HG02642 (cell line): ENCODE measurements at regions not wholly inside any gene's neighbourhood (a gene's known extent, or its start where the extent isn't known, plus 50 kb on each side); places are given as distances from the start of the nearest gene placed in this dataset.
"Not testable (repeated sequence)": the region's sequence is repeated elsewhere in the genome, so short reads cannot be mapped to it uniquely, and the experiment has no call there.

Experiments used
- ATAC-seq: cut with Tn5 transposase; IDR thresholded peaks from one replicate; pipeline ENCODE4 v1.9.1; 2021; ENCODE audit warnings: mild to moderate bottlenecking; ENCODE audit not compliant: unreplicated experiment, poor library complexity

GRCh38 chr18:56490942-56491341 lies 147.4 kb downstream of the TXNL1 start:
- no peak for ATAC-seq

- ATAC-seq: no peak
These were observed 148.5 kb downstream of the TXNL1 start for GRCh38 chr18:56489893-56490292.

- ATAC-seq: no peak
These were observed 149.7 kb downstream of the TXNL1 start for GRCh38 chr18:56488739-56489138.

GRCh38 chr18:56487801-56488200 lies 150.6 kb downstream of the TXNL1 start:
- ATAC-seq: no peak

GRCh38 chr18:56483386-56483785 lies 155.0 kb downstream of the TXNL1 start:
- no peak for ATAC-seq

- not testable (repeated sequence) for ATAC-seq
These were observed 155.6 kb downstream of the TXNL1 start for GRCh38 chr18:56482813-56483212.

- ATAC-seq: no peak
These were observed 156.6 kb downstream of the TXNL1 start for GRCh38 chr18:56481751-56482150.

- ATAC-seq: no peak
These were observed 158.6 kb downstream of the TXNL1 start for GRCh38 chr18:56479841-56480240.

GRCh38 chr18:56475250-56475649 lies 163.1 kb downstream of the TXNL1 start:
- no peak for ATAC-seq

- no peak for ATAC-seq
These were observed 164.9 kb downstream of the TXNL1 start for GRCh38 chr18:56473400-56474024.

GRCh38 chr18:56470406-56471351 lies 167.7 kb downstream of the TXNL1 start:
- no peak for ATAC-seq

- ATAC-seq: no peak
These were observed 168.8 kb downstream of the TXNL1 start for GRCh38 chr18:56469582-56469981.

GRCh38 chr18:56468396-56468795 lies 170.0 kb downstream of the TXNL1 start:
- ATAC-seq: no peak

- no peak for ATAC-seq
These were observed 176.1 kb downstream of the TXNL1 start for GRCh38 chr18:56462276-56462675.

GRCh38 chr18:56461151-56461550 lies 177.2 kb downstream of the TXNL1 start:
- ATAC-seq: no peak

GRCh38 chr18:56460581-56460980 lies 177.8 kb downstream of the TXNL1 start:
- no peak for ATAC-seq

GRCh38 chr18:56458770-56459712 lies 179.4 kb downstream of the TXNL1 start:
- ATAC-seq: no peak

- ATAC-seq: no peak
These were observed 182.5 kb downstream of the TXNL1 start for GRCh38 chr18:56455874-56456273.

- no peak for ATAC-seq
These were observed 183.3 kb downstream of the TXNL1 start for GRCh38 chr18:56455141-56455540.

- ATAC-seq: no peak
These were observed 184.8 kb downstream of the TXNL1 start for GRCh38 chr18:56453631-56454030.

- ATAC-seq: no peak
These were observed 187.2 kb downstream of the TXNL1 start for GRCh38 chr18:56451188-56451587.
